Neural progenitor cell (in vitro differentiated cells): ENCODE measurements at regions not wholly inside any gene's neighbourhood (a gene's known extent, or its start where the extent isn't known, plus 50 kb on each side); places are given as distances from the start of the nearest gene placed in this dataset.

Experiments
- DNase-seq: peaks from one replicate; pipeline ENCODE4 v3.0.0-alpha.2; 2016; ENCODE audit warnings: low spot score
- H2AFZ ChIP-seq: fragments of 200-600 bp; sonication (generic); replicated peaks from 2 replicates; pipeline ENCODE4 v1.6.1; 2016; ENCODE audit warnings: antibody characterized with exemption
- H3F3A ChIP-seq: fragments of 200-600 bp; sonication (generic); 2 replicates; pipeline ENCODE4 v1.6.1; 2016; ENCODE audit warnings: antibody characterized with exemption, low read depth
- H3K27ac ChIP-seq: fragments of 200-600 bp; sonication (generic); 2 replicates; pipeline ENCODE4 v1.5.1; 2016; ENCODE audit warnings: mild to moderate bottlenecking
- H3K27me3 ChIP-seq: fragments of 200-600 bp; sonication (generic); 2 replicates; pipeline ENCODE4 v1.6.1; 2016; ENCODE audit warnings: mild to moderate bottlenecking, moderate library complexity
- H3K36me3 ChIP-seq: fragments of 200-600 bp; sonication (generic); 2 replicates; pipeline ENCODE4 v1.5.1; 2016
- H3K4me1 ChIP-seq: fragments of 200-600 bp; sonication (generic); 2 replicates; pipeline ENCODE4 v1.6.1; 2016; ENCODE audit warnings: mixed run types
- H3K4me2 ChIP-seq: fragments of 200-600 bp; sonication (generic); 2 replicates; pipeline ENCODE4 v1.6.1; 2016
- H3K4me3 ChIP-seq: fragments of 200-600 bp; sonication (generic); 2 replicates; pipeline ENCODE4 v1.5.1; 2016
- H3K79me2 ChIP-seq: fragments of 200-600 bp; sonication (generic); 2 replicates; pipeline ENCODE4 v1.6.1; 2016; ENCODE audit warnings: low read depth
- H3K9ac ChIP-seq: fragments of 200-600 bp; sonication (generic); 2 replicates; pipeline ENCODE4 v1.6.1; 2016
- H3K9me3 ChIP-seq: fragments of 200-600 bp; sonication (generic); 2 replicates; pipeline ENCODE4 v1.5.1; 2016; ENCODE audit warnings: low read depth
- H4K20me1 ChIP-seq: fragments of 200-600 bp; sonication (generic); 2 replicates; pipeline ENCODE4 v1.6.1; 2016; ENCODE audit warnings: low read depth
- H3K27ac Mint-ChIP-seq: 3 replicates; pipeline ENCODE4 v1.8.0; 2021; ENCODE audit warnings: mixed read lengths
- H3K27me3 Mint-ChIP-seq: 2 replicates; pipeline ENCODE4 v1.8.0; 2022; ENCODE audit warnings: low read depth, mild to moderate bottlenecking, inconsistent platforms, moderate library complexity, mixed read lengths; ENCODE audit not compliant: insufficient read depth
- H3K36me3 Mint-ChIP-seq: 3 replicates; pipeline ENCODE4 v1.8.0; 2021; ENCODE audit warnings: mixed read lengths
- H3K4me1 Mint-ChIP-seq: 3 replicates; pipeline ENCODE4 v1.8.0; 2021; ENCODE audit warnings: mixed read lengths
- H3K4me3 Mint-ChIP-seq: 3 replicates; pipeline ENCODE4 v1.8.0; 2021; ENCODE audit warnings: mild to moderate bottlenecking, moderate library complexity, mixed read lengths
- H3K9me3 Mint-ChIP-seq: 3 replicates; pipeline ENCODE4 v1.8.0; 2020; ENCODE audit warnings: mixed read lengths
- CTCF ChIP-seq: fragments of 200-600 bp; sonication (generic); IDR thresholded peaks from 2 replicates; pipeline ENCODE4 v1.5.1; 2017; ENCODE audit warnings: antibody characterized with exemption, mild to moderate bottlenecking
- EZH2 ChIP-seq: fragments of 200-600 bp; sonication (generic); IDR thresholded peaks from 2 replicates; pipeline ENCODE4 v1.6.1; 2017; ENCODE audit warnings: antibody characterized with exemption, mild to moderate bottlenecking, moderate library complexity
- EZH2phosphoT487 ChIP-seq: fragments of 200-600 bp; sonication (generic); IDR thresholded peaks from 2 replicates; pipeline ENCODE4 v1.6.1; 2017; ENCODE audit warnings: antibody characterized with exemption

DNA sequence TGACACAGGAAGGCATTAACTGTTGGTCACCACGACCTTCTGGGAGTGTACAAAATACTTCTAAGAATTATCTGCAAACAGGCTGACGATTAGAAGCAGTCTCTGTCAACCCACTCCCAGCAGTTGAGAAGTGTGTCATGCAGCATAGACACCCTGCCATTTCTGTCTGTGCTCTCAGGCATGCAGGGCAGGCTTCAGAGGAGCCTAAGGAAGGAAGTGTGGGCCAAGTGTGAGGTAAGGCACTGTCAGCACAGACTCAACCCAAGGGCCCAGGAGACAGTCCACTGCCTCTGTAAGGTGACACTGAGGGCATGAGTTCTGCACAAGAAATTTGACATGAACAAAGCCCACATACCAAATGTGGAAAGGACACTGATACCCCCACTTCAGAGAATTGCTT lies 109.0 kb upstream of the VIPR2 start:
- no peak overlapping the region for H3K4me3 ChIP-seq
- H3K4me3 Mint-ChIP-seq = no peak overlapping the region
- H3K9ac ChIP-seq = no peak overlapping the region
- peaks cover 3% of the 10 kb centered on the region for H3K4me1 Mint-ChIP-seq
- H3K9me3 ChIP-seq = no peaks in the 10 kb centered on the region
- no peaks in the 10 kb centered on the region for H3F3A ChIP-seq
- H3K36me3 ChIP-seq = no peaks in the 10 kb centered on the region
- H3K36me3 Mint-ChIP-seq = no peaks in the 10 kb centered on the region
- H3K27me3 Mint-ChIP-seq = peaks cover 2% of the 10 kb centered on the region
- TF ChIP-seq EZH2 (no peak), EZH2phosphoT487 (no peak), CTCF (no peak)
- H3K27ac ChIP-seq = no peak overlapping the region
- no peaks in the 10 kb centered on the region for H3K9me3 Mint-ChIP-seq
- no peak overlapping the region for H3K27ac Mint-ChIP-seq
- H3K4me1 ChIP-seq = no peaks in the 10 kb centered on the region
- H4K20me1 ChIP-seq = no peaks in the 10 kb centered on the region
- DNase-seq = no peak
- H3K4me2 ChIP-seq = no peak overlapping the region
- H3K27me3 ChIP-seq = no peaks in the 10 kb centered on the region
- H3K79me2 ChIP-seq = no peaks in the 10 kb centered on the region
- H2AFZ ChIP-seq = no peak overlapping the region

GRCh38 chr7:159250471-159250870 lies 105.8 kb upstream of the VIPR2 start:
- H3K27me3 Mint-ChIP-seq = no peaks in the 10 kb centered on the region
- H3K4me1 ChIP-seq = no peaks in the 10 kb centered on the region
- no peak for DNase-seq
- H3K4me2 ChIP-seq = no peak overlapping the region
- no peaks in the 10 kb centered on the region for H3F3A ChIP-seq
- no peaks in the 10 kb centered on the region for H3K27me3 ChIP-seq
- H3K79me2 ChIP-seq = no peaks in the 10 kb centered on the region
- H4K20me1 ChIP-seq = no peaks in the 10 kb centered on the region
- no peaks in the 10 kb centered on the region for H3K9me3 ChIP-seq
- H3K4me1 Mint-ChIP-seq = peaks cover 3% of the 10 kb centered on the region
- H3K36me3 ChIP-seq = no peaks in the 10 kb centered on the region
- no peak for TF ChIP-seq CTCF
- no peak for TF ChIP-seq EZH2
- no peak for TF ChIP-seq EZH2phosphoT487
- no peaks in the 10 kb centered on the region for H3K9me3 Mint-ChIP-seq
- no peak overlapping the region for H3K27ac ChIP-seq
- no peak overlapping the region for H3K9ac ChIP-seq
- H3K4me3 Mint-ChIP-seq = no peak overlapping the region
- H2AFZ ChIP-seq = no peak overlapping the region
- H3K36me3 Mint-ChIP-seq = no peaks in the 10 kb centered on the region
- no peak overlapping the region for H3K4me3 ChIP-seq
- no peak overlapping the region for H3K27ac Mint-ChIP-seq

DNA sequence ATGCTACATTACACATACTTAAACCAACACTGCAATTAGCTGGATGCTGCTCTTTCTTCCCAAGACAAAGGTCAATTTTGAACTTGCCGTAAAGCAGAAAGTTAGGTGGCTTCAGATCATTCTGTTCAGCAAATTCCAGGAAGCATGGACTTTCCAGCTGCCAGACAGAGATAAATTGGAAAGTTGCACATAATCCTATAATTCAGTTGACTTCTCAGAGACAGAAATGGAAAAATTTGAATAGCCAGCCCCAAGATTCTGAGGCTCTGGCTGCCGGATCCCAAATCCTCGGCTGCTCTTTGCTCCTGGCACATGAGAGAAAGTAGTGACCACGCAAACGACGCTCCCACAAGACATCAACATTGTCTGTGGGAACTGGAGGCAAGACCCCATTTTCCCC lies 105.0 kb upstream of the VIPR2 start:
- Mint-ChIP-seq H3K27ac (no peak overlapping the region), H3K36me3 (no peaks in the 10 kb centered on the region), H3K4me1 (peaks cover 3% of the 10 kb centered on the region), H3K27me3 (no peaks in the 10 kb centered on the region), H3K4me3 (no peak overlapping the region), H3K9me3 (no peaks in the 10 kb centered on the region)
- Histone ChIP-seq H3K9me3 (no peaks in the 10 kb centered on the region), H4K20me1 (no peaks in the 10 kb centered on the region), H3K79me2 (no peaks in the 10 kb centered on the region), H3F3A (no peaks in the 10 kb centered on the region), H3K4me1 (no peaks in the 10 kb centered on the region), H2AFZ (no peak overlapping the region), H3K9ac (no peak overlapping the region), H3K36me3 (no peaks in the 10 kb centered on the region), H3K4me3 (no peak overlapping the region), H3K4me2 (no peak overlapping the region), H3K27me3 (no peaks in the 10 kb centered on the region), H3K27ac (no peak overlapping the region)
- DNase-seq = no peak
- no peak for TF ChIP-seq EZH2
- no peak for TF ChIP-seq CTCF
- no peak for TF ChIP-seq EZH2phosphoT487

DNA sequence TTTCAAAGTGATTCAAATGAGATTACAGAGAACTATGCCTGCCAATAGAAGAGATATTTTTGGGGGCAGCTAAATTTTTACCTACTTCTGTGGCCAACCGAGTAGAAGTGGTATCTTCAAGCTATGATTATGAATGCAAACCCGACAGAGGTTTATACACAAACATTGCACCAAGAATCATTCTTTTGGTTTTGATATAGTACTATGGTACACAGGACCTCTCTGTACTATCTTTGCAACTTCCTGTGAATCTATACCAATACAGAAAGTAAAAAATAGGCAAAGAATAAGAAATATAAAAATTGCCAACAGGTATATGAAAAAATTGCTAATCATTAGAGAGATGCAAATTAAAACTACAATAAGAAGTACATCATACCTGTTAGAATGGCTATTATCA lies 103.2 kb upstream of the VIPR2 start:
- no peak overlapping the region for H3K9ac ChIP-seq
- H2AFZ ChIP-seq = no peak overlapping the region
- H3K36me3 Mint-ChIP-seq = no peaks in the 10 kb centered on the region
- H3K36me3 ChIP-seq = no peaks in the 10 kb centered on the region
- no peak overlapping the region for H3K4me3 Mint-ChIP-seq
- no peaks in the 10 kb centered on the region for H3K4me1 Mint-ChIP-seq
- H3K27me3 Mint-ChIP-seq = no peaks in the 10 kb centered on the region
- no peaks in the 10 kb centered on the region for H3K4me1 ChIP-seq
- H3K4me3 ChIP-seq = no peak overlapping the region
- no peaks in the 10 kb centered on the region for H3K9me3 ChIP-seq
- no peaks in the 10 kb centered on the region for H4K20me1 ChIP-seq
- no peaks in the 10 kb centered on the region for H3K27me3 ChIP-seq
- H3K4me2 ChIP-seq = no peak overlapping the region
- H3K27ac ChIP-seq = no peak overlapping the region
- no peaks in the 10 kb centered on the region for H3F3A ChIP-seq
- H3K27ac Mint-ChIP-seq = no peak overlapping the region
- H3K79me2 ChIP-seq = no peaks in the 10 kb centered on the region
- TF ChIP-seq CTCF (no peak), EZH2 (no peak), EZH2phosphoT487 (no peak)
- H3K9me3 Mint-ChIP-seq = no peaks in the 10 kb centered on the region
- no peak for DNase-seq
